Endothelial cell of umbilical vein (primary cell): ENCODE measurements at regions not wholly inside any gene's neighbourhood (a gene's known extent, or its start where the extent isn't known, plus 50 kb on each side); places are given as distances from the start of the nearest gene placed in this dataset.

Source experiments
- EZH2 ChIP-seq: IDR thresholded peaks from 2 replicates; pipeline ENCODE4 v1.6.1; 2012; ENCODE audit warnings: borderline replicate concordance, low read depth, mild to moderate bottlenecking, moderate library complexity, low read length, inconsistent platforms; ENCODE audit not compliant: severe bottlenecking
- FOS ChIP-seq: IDR thresholded peaks from 2 replicates; pipeline ENCODE4 v1.6.1; 2011; ENCODE audit warnings: mild to moderate bottlenecking, low read length, moderate library complexity, borderline replicate concordance; ENCODE audit not compliant: insufficient read depth
- GATA2 ChIP-seq: IDR thresholded peaks from 2 replicates; pipeline ENCODE4 v1.7.0; 2011; ENCODE audit warnings: low read depth, mild to moderate bottlenecking, moderate library complexity, mixed read lengths, low read length; ENCODE audit not compliant: insufficient read length, insufficient read depth
- JUN ChIP-seq: IDR thresholded peaks from 2 replicates; pipeline ENCODE4 v1.6.1; 2011; ENCODE audit warnings: borderline replicate concordance, low read depth; ENCODE audit not compliant: insufficient read length, insufficient read depth
- MYC ChIP-seq: IDR thresholded peaks from one replicate; pipeline ENCODE4 v1.6.1; 2011; ENCODE audit warnings: mild to moderate bottlenecking, low read depth, low read length
- POLR2A ChIP-seq: IDR thresholded peaks from 2 replicates; pipeline ENCODE4 v1.6.1; 2012; ENCODE audit warnings: low read depth, mild to moderate bottlenecking, control low read depth, low read length
- POLR2AphosphoS5 ChIP-seq: IDR thresholded peaks from 2 replicates; pipeline ENCODE4 v1.6.1; 2012; ENCODE audit warnings: low read depth, mild to moderate bottlenecking, control low read depth, low read length, moderate library complexity; ENCODE audit not compliant: insufficient read depth
- TF ChIP-seq, protein P1 (sequence below), 2 donors: IDR thresholded peaks; 1 replicate in 1 of 2; 2 replicates in 1 of 2; pipeline ENCODE4 v1.5.1; 2011; ENCODE audit warnings: low read length in 2 of 2, mild to moderate bottlenecking in 2 of 2, moderate library complexity in 2 of 2, control low read depth in 1 of 2, inconsistent platforms in 1 of 2, low read depth in 1 of 2; ENCODE audit not compliant: insufficient read depth in 1 of 2; ENCODE audit errors: extremely low read depth in 1 of 2
- TF ChIP-seq, protein P2 (sequence below): IDR thresholded peaks from 2 replicates; pipeline ENCODE4 v1.6.1; 2011; ENCODE audit not compliant: insufficient read depth, insufficient read length

DNA sequence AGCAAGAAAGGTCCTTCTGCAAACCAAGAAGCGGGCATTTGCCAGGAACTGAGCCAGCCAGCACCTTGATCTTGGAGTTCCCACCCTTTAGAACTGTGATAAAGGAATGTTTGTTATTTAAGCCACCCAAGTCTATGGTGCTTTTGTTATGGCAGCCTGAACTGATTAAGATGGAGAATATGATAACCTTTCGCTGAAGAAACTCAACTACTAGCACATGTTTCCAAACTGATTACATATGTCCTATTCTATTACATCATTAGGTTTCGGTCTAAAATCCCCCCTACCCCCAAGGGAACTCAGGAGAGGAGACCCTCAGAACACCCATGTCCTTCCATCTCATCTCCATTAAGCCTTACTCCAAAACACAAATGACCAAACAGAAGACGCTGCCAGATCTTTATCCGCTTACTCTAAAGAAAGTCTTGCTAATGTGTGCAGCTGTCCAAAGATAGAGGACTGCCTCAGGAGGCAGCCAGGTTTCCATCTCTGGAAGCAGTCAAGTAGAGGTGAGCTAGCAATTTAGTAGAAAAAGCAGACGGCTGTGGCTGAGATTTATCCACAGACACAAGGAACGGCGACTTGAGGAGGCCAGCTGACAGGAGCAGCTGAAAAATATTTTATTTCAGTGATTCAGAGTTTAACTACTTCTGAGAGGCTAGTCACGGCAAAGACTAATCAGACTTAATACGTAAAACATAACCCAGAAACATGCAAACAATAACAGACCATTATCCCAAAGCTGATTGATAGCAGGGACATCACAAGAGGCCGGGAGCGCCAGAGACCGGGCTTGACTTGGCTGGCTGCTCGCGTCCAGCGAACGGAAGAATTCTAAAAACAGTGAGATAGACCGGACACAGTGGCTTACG, 611.4 kb upstream of the CDH5 start:
- TF ChIP-seq, protein P1, sequence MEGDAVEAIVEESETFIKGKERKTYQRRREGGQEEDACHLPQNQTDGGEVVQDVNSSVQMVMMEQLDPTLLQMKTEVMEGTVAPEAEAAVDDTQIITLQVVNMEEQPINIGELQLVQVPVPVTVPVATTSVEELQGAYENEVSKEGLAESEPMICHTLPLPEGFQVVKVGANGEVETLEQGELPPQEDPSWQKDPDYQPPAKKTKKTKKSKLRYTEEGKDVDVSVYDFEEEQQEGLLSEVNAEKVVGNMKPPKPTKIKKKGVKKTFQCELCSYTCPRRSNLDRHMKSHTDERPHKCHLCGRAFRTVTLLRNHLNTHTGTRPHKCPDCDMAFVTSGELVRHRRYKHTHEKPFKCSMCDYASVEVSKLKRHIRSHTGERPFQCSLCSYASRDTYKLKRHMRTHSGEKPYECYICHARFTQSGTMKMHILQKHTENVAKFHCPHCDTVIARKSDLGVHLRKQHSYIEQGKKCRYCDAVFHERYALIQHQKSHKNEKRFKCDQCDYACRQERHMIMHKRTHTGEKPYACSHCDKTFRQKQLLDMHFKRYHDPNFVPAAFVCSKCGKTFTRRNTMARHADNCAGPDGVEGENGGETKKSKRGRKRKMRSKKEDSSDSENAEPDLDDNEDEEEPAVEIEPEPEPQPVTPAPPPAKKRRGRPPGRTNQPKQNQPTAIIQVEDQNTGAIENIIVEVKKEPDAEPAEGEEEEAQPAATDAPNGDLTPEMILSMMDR (IDR thresholded peaks at IDR 0.05; ENCODE audit: extremely low read depth in 1 of 2, insufficient read depth in 1 of 2, low read depth in 1 of 2, low read length in 2 of 2): no peak
- TF ChIP-seq POLR2AphosphoS5 (no peak), GATA2 (no peak), EZH2 (no peak), MYC (no peak), POLR2A (no peak), FOS (no peak), JUN (no peak)
- TF ChIP-seq, protein P2, sequence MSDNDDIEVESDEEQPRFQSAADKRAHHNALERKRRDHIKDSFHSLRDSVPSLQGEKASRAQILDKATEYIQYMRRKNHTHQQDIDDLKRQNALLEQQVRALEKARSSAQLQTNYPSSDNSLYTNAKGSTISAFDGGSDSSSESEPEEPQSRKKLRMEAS: no peak
